ENCODE measurements at regions not wholly inside any gene's neighbourhood (a gene's known extent, or its start where the extent isn't known, plus 50 kb on each side); places are given as distances from the start of the nearest gene placed in this dataset.

- TF ChIP-seq CTCF (IDR thresholded peaks at IDR 0.05; ENCODE audit: poor library complexity, severe bottlenecking): no peak
- Histone ChIP-seq H3K27me3 (ENCODE audit: insufficient read depth, poor library complexity, severe bottlenecking) (no peaks in the 10 kb centered on the region), H3K36me3 (ENCODE audit: low read depth) (no peaks in the 10 kb centered on the region), H3K4me3 (ENCODE audit: severe bottlenecking) (no peak overlapping the region), H3K27ac (ENCODE audit: poor library complexity, severe bottlenecking) (no peak overlapping the region), H3K9me3 (ENCODE audit: severe bottlenecking) (no peaks in the 10 kb centered on the region), H3K4me1 (ENCODE audit: insufficient read depth, poor library complexity, severe bottlenecking) (no peaks in the 10 kb centered on the region)
- DNase-seq (ENCODE audit: low spot score) (no peak), ATAC-seq (ENCODE audit: low read depth) (no peak)
Measured at GRCh38 chr2:223477318-223477717, 124.8 kb downstream of the SCG2 start.

GRCh38 chr2:223481486-223481885 is 120.7 kb downstream of the SCG2 start:
- Histone ChIP-seq H3K4me3 (ENCODE audit: severe bottlenecking) (no peak overlapping the region), H3K27ac (ENCODE audit: poor library complexity, severe bottlenecking) (no peak overlapping the region), H3K9me3 (ENCODE audit: severe bottlenecking) (no peaks in the 10 kb centered on the region), H3K4me1 (ENCODE audit: insufficient read depth, poor library complexity, severe bottlenecking) (no peaks in the 10 kb centered on the region), H3K27me3 (ENCODE audit: insufficient read depth, poor library complexity, severe bottlenecking) (no peaks in the 10 kb centered on the region), H3K36me3 (ENCODE audit: low read depth) (no peaks in the 10 kb centered on the region)
- ATAC-seq (ENCODE audit: low read depth) (no peak), DNase-seq (ENCODE audit: low spot score) (no peak)
- no peak for TF ChIP-seq CTCF (IDR thresholded peaks at IDR 0.05; ENCODE audit: poor library complexity, severe bottlenecking)

DNA sequence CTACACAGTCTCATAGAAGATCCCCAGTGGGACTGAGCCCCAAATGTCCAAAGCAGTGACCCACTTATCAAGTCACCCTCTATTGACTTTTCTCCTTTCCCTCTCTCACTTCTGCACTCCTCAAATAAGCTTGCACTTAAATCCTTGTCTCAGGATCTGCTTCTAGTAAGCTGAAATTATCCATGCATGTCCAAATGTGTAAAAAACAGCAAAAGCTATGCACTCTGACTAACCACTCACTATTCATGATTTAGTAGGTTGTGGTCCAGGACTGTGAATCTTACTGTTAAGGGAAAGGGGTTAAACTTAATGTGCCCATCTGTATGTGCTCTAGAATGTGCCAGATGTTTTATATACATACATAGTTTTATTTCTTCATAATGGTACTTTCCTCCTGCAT is 115.4 kb downstream of the SCG2 start:
- Histone ChIP-seq H3K36me3 (ENCODE audit: low read depth) (no peaks in the 10 kb centered on the region), H3K27me3 (ENCODE audit: insufficient read depth, poor library complexity, severe bottlenecking) (no peaks in the 10 kb centered on the region), H3K4me1 (ENCODE audit: insufficient read depth, poor library complexity, severe bottlenecking) (peaks cover 3% of the 10 kb centered on the region), H3K9me3 (ENCODE audit: severe bottlenecking) (no peaks in the 10 kb centered on the region), H3K27ac (ENCODE audit: poor library complexity, severe bottlenecking) (no peak overlapping the region), H3K4me3 (ENCODE audit: severe bottlenecking) (no peak overlapping the region)
- ATAC-seq (ENCODE audit: low read depth): no peak
- DNase-seq (ENCODE audit: low spot score): no peak
- TF ChIP-seq CTCF (IDR thresholded peaks at IDR 0.05; ENCODE audit: poor library complexity, severe bottlenecking): no peak

DNA sequence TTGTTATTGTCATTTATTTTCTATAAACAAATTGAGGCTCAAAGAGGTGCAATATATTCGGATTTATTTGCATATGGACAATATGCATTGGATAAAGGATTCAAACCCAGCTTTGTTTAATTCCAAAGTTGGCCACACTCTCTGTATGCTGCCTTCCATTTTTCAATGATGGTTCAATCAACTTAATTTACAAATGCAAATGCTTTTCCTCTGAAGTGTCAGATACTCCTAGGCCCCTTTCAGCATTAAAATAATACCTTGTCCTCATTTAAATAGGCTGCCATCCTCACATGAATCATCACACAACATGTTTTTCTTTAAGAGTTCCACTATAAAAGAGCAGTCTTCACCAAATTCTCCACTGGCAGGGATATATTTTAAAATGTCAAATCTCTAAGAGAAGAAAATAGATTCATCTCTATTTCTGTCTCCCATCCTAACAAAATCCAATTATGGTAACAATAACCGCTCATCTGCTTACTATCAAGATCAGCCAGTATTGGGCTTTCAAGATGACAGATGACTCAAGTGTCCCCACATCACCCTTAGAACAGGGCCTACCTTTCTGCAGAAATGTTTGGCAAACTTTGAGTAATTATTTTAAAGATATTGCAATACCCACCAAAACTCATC is 114.8 kb downstream of the SCG2 start:
- no peaks in the 10 kb centered on the region for H3K9me3 ChIP-seq (ENCODE audit: severe bottlenecking)
- H3K4me1 ChIP-seq (ENCODE audit: insufficient read depth, poor library complexity, severe bottlenecking): peaks cover 3% of the 10 kb centered on the region
- no peak overlapping the region for H3K27ac ChIP-seq (ENCODE audit: poor library complexity, severe bottlenecking)
- no peak overlapping the region for H3K4me3 ChIP-seq (ENCODE audit: severe bottlenecking)
- H3K27me3 ChIP-seq (ENCODE audit: insufficient read depth, poor library complexity, severe bottlenecking): no peaks in the 10 kb centered on the region
- H3K36me3 ChIP-seq (ENCODE audit: low read depth): no peaks in the 10 kb centered on the region
- no peak for TF ChIP-seq CTCF (IDR thresholded peaks at IDR 0.05; ENCODE audit: poor library complexity, severe bottlenecking)
- DNase-seq (ENCODE audit: low spot score) (no peak), ATAC-seq (ENCODE audit: low read depth) (no peak)

- TF ChIP-seq CTCF (IDR thresholded peaks at IDR 0.05; ENCODE audit: poor library complexity, severe bottlenecking): no peak
- DNase-seq (ENCODE audit: low spot score) (no peak), ATAC-seq (ENCODE audit: low read depth) (peak; percentile 63; the same call in 2 of the 3 replicates)
- H3K4me1 ChIP-seq (ENCODE audit: insufficient read depth, poor library complexity, severe bottlenecking): peaks cover 3% of the 10 kb centered on the region
- no peaks in the 10 kb centered on the region for H3K27me3 ChIP-seq (ENCODE audit: insufficient read depth, poor library complexity, severe bottlenecking)
- no peak overlapping the region for H3K4me3 ChIP-seq (ENCODE audit: severe bottlenecking)
- H3K9me3 ChIP-seq (ENCODE audit: severe bottlenecking): no peaks in the 10 kb centered on the region
- H3K36me3 ChIP-seq (ENCODE audit: low read depth): no peaks in the 10 kb centered on the region
- H3K27ac ChIP-seq (ENCODE audit: poor library complexity, severe bottlenecking): no peak overlapping the region
Measured at GRCh38 chr2:223488814-223489213, 113.3 kb downstream of the SCG2 start.

Data from RWPE2 (cell line).